Smooth muscle cell (in vitro differentiated cells): ENCODE measurements at regions not wholly inside any gene's neighbourhood (a gene's known extent, or its start where the extent isn't known, plus 50 kb on each side); places are given as distances from the start of the nearest gene placed in this dataset.

ENCODE experiments used
- DNase-seq: peaks from one replicate; lab custom pipeline; 2025; ENCODE audit not compliant: unreplicated experiment; lab: John Stamatoyannopoulos, UW
- H2AFZ ChIP-seq: fragments of 200-600 bp; sonication (generic); 2 replicates; pipeline ENCODE4 v1.6.0; 2016; ENCODE audit warnings: antibody characterized with exemption, low read depth, mild to moderate bottlenecking
- H3F3A ChIP-seq: fragments of 200-600 bp; sonication (generic); 2 replicates; pipeline ENCODE4 v1.6.0; 2017; ENCODE audit warnings: antibody characterized with exemption, low read depth
- H3K27ac ChIP-seq: fragments of 200-600 bp; sonication (generic); 2 replicates; pipeline ENCODE4 v1.5.1; 2016; ENCODE audit warnings: low read depth, mild to moderate bottlenecking
- H3K27me3 ChIP-seq: fragments of 200-600 bp; sonication (generic); 2 replicates; pipeline ENCODE4 v1.6.1; 2016; ENCODE audit warnings: low read depth, mild to moderate bottlenecking
- H3K36me3 ChIP-seq: fragments of 200-600 bp; sonication (generic); 2 replicates; pipeline ENCODE4 v1.5.1; 2016; ENCODE audit warnings: low read depth
- H3K4me1 ChIP-seq: fragments of 200-600 bp; sonication (generic); 2 replicates; pipeline ENCODE4 v1.5.1; 2016; ENCODE audit warnings: low read depth
- H3K4me2 ChIP-seq: fragments of 200-600 bp; sonication (generic); 2 replicates; pipeline ENCODE4 v1.6.0; 2016; ENCODE audit warnings: mild to moderate bottlenecking
- H3K4me3 ChIP-seq: fragments of 200-600 bp; sonication (generic); 2 replicates; pipeline ENCODE4 v1.5.1; 2016; ENCODE audit warnings: mild to moderate bottlenecking
- H3K79me2 ChIP-seq: fragments of 200-600 bp; sonication (generic); 2 replicates; pipeline ENCODE4 v1.6.0; 2016; ENCODE audit warnings: low read depth, mild to moderate bottlenecking
- H3K9ac ChIP-seq: fragments of 200-600 bp; sonication (generic); 2 replicates; pipeline ENCODE4 v1.6.0; 2016; ENCODE audit warnings: low read depth
- H3K9me3 ChIP-seq: fragments of 200-600 bp; sonication (generic); replicated peaks from 2 replicates; pipeline ENCODE4 v1.5.1; 2016; ENCODE audit warnings: low read depth
- H4K20me1 ChIP-seq: fragments of 200-600 bp; sonication (generic); 2 replicates; pipeline ENCODE4 v1.6.0; 2016; ENCODE audit warnings: low read depth
- CTCF ChIP-seq: fragments of 200-600 bp; sonication (generic); IDR thresholded peaks from 2 replicates; pipeline ENCODE4 v1.5.1; 2017; ENCODE audit warnings: borderline replicate concordance, mild to moderate bottlenecking, antibody characterized with exemption; ENCODE audit not compliant: insufficient read depth, poor library complexity, severe bottlenecking
- WGBS: methylation state at CpG from one replicate; pipeline ENCODE4 v1.1.7; 2016; ENCODE audit warnings: low lambda C conversion rate; 5-methylcytosine and 5-hydroxymethylcytosine counted together

- no peak overlapping the region for H3K27ac ChIP-seq
- H3K4me2 ChIP-seq, result no peak overlapping the region
- WGBS, result 96% methylated on average over 6 of the region's 6 CpGs
- no peaks in the 10 kb centered on the region for H3K27me3 ChIP-seq
- H3K9me3 ChIP-seq, result no peaks in the 10 kb centered on the region
- no peak overlapping the region for H3K9ac ChIP-seq
- no peak for DNase-seq
- H3K4me3 ChIP-seq, result no peak overlapping the region
- H3K79me2 ChIP-seq, result no peaks in the 10 kb centered on the region
- H2AFZ ChIP-seq, result no peak overlapping the region
- H3F3A ChIP-seq, result no peaks in the 10 kb centered on the region
- no peaks in the 10 kb centered on the region for H3K36me3 ChIP-seq
- peaks cover 22% of the 10 kb centered on the region for H3K4me1 ChIP-seq
- TF ChIP-seq CTCF, result no peak
- H4K20me1 ChIP-seq, result no peaks in the 10 kb centered on the region
These were observed 159.6 kb upstream of the CADM1 start for GRCh38 chr11:115663790-115664189.

- no peak for DNase-seq
- no peaks in the 10 kb centered on the region for H3K79me2 ChIP-seq
- no peaks in the 10 kb centered on the region for H3F3A ChIP-seq
- H2AFZ ChIP-seq, result peak overlapping the region; percentile 64
- H3K9me3 ChIP-seq, result no peaks in the 10 kb centered on the region
- peaks cover 20% of the 10 kb centered on the region for H3K4me1 ChIP-seq
- peak overlapping the region; percentile 84 for H3K9ac ChIP-seq
- H3K36me3 ChIP-seq, result no peaks in the 10 kb centered on the region
- WGBS, result 18% methylated on average over 30 of the region's 30 CpGs
- H3K4me3 ChIP-seq, result peak overlapping the region; percentile 51
- no peaks in the 10 kb centered on the region for H3K27me3 ChIP-seq
- no peak for TF ChIP-seq CTCF
- peak overlapping the region; percentile 91 for H3K27ac ChIP-seq
- peak overlapping the region; percentile 88 for H3K4me2 ChIP-seq
- no peaks in the 10 kb centered on the region for H4K20me1 ChIP-seq
These were observed 156.0 kb upstream of the CADM1 start for GRCh38 chr11:115660030-115660805.

GRCh38 chr11:115659061-115659963 is 155.1 kb upstream of the CADM1 start:
- no peak for DNase-seq
- peaks cover 20% of the 10 kb centered on the region for H3K4me1 ChIP-seq
- no peaks in the 10 kb centered on the region for H3K27me3 ChIP-seq
- no peaks in the 10 kb centered on the region for H3K9me3 ChIP-seq
- H3K79me2 ChIP-seq, result no peaks in the 10 kb centered on the region
- H2AFZ ChIP-seq, result peak overlapping the region; percentile 64
- H3K27ac ChIP-seq, result peak overlapping the region; percentile 91
- peak overlapping the region; percentile 84 for H3K9ac ChIP-seq
- peak overlapping the region; percentile 88 for H3K4me2 ChIP-seq
- no peaks in the 10 kb centered on the region for H3F3A ChIP-seq
- H3K36me3 ChIP-seq, result no peaks in the 10 kb centered on the region
- peak overlapping the region; percentile 51 for H3K4me3 ChIP-seq
- TF ChIP-seq CTCF, result no peak
- 2% methylated on average over 60 of the region's 60 CpGs for WGBS
- H4K20me1 ChIP-seq, result no peaks in the 10 kb centered on the region
